ENCODE measurements at regions not wholly inside any gene's neighbourhood (a gene's known extent, or its start where the extent isn't known, plus 50 kb on each side); places are given as distances from the start of the nearest gene placed in this dataset.

DNA sequence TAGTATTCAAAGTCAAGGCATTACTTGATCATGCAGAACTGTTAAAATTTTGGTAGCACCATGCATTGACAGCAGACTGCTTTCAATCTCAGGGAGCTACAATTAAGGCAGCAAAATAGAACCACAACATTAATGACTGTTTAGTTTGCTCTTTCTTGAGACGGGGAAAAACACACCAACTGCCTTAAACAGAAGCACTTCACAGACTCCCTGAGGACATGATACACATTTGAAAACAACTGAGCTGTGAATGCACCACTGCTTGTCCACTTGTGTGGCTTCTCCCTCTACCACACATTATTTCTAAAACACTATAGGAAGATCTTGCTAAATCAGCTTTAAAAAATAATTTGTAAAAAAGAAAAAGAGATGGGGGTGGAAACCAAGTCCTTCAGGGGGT is 79.6 kb upstream of the MAST4 start:
- Mint-ChIP-seq H3K27ac (no peak overlapping the region), H3K4me3 (no peak overlapping the region), H3K4me1 (no peaks in the 10 kb centered on the region), H3K36me3 (no peaks in the 10 kb centered on the region), H3K9me3 (peaks cover 0 to 12% (median 2%) of the 10 kb centered on the region in 6 donors), H3K27me3 (ENCODE audit: low read depth in 3 of 3) (no peaks in the 10 kb centered on the region)
- DNase-seq = no peak

- Mint-ChIP-seq H3K27ac (no peak overlapping the region), H3K27me3 (ENCODE audit: low read depth in 3 of 3) (no peaks in the 10 kb centered on the region), H3K4me3 (no peak overlapping the region), H3K9me3 (peaks cover 0 to 13% (median 2%) of the 10 kb centered on the region in 6 donors), H3K36me3 (no peaks in the 10 kb centered on the region), H3K4me1 (no peaks in the 10 kb centered on the region)
- DNase-seq = no peak
Measured at GRCh38 chr5:66517351-66517750, 78.8 kb upstream of the MAST4 start.

GRCh38 chr5:66518052-66518451 is 78.1 kb upstream of the MAST4 start:
- Mint-ChIP-seq H3K4me1 (no peaks in the 10 kb centered on the region), H3K4me3 (no peak overlapping the region), H3K27ac (no peak overlapping the region), H3K36me3 (no peaks in the 10 kb centered on the region), H3K9me3 (peaks cover 0 to 13% (median 2%) of the 10 kb centered on the region in 6 donors), H3K27me3 (ENCODE audit: low read depth in 3 of 3) (no peaks in the 10 kb centered on the region)
- no peak for DNase-seq

- no peaks in the 10 kb centered on the region for H3K36me3 Mint-ChIP-seq
- H3K27ac Mint-ChIP-seq = no peak overlapping the region
- no peak overlapping the region for H3K4me3 Mint-ChIP-seq
- H3K9me3 Mint-ChIP-seq = peaks cover 0 to 13% (median 2%) of the 10 kb centered on the region in 6 donors
- no peaks in the 10 kb centered on the region for H3K27me3 Mint-ChIP-seq (ENCODE audit: low read depth in 3 of 3)
- no peak for DNase-seq
- H3K4me1 Mint-ChIP-seq = no peaks in the 10 kb centered on the region
Measured at GRCh38 chr5:66518753-66519152, 77.4 kb upstream of the MAST4 start.

- H3K4me1 Mint-ChIP-seq = no peaks in the 10 kb centered on the region
- H3K36me3 Mint-ChIP-seq = no peaks in the 10 kb centered on the region
- peaks cover 0 to 13% (median 2%) of the 10 kb centered on the region in 6 donors for H3K9me3 Mint-ChIP-seq
- H3K27ac Mint-ChIP-seq = no peak overlapping the region
- no peaks in the 10 kb centered on the region for H3K27me3 Mint-ChIP-seq (ENCODE audit: low read depth in 3 of 3)
- DNase-seq = no peak
- H3K4me3 Mint-ChIP-seq = no peak overlapping the region
Measured at GRCh38 chr5:66519626-66520025, 76.6 kb upstream of the MAST4 start.

DNA sequence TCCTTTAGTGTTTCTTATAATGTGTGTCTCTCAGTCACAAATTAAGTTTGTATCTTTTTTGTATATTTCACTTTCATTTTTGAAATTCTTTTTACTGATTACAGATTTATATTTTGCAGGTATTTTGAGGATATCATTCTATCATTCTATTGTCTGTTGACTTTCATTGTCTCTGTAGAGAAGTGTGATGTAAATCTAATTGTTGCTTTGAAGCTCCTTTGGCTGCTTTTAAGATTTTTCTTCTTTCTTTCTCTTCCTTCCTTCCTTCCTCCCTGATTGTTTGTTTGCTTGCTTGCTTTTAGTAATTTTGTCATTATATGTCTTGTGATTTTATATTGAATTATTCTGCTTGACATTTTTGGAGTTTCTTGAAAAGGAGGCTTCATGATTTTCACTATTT is 75.3 kb upstream of the MAST4 start:
- Mint-ChIP-seq H3K27ac (no peak overlapping the region), H3K36me3 (no peaks in the 10 kb centered on the region), H3K27me3 (ENCODE audit: low read depth in 3 of 3) (peaks cover 0 to 2% (median 0%) of the 10 kb centered on the region in 3 donors), H3K4me1 (no peaks in the 10 kb centered on the region), H3K4me3 (no peak overlapping the region), H3K9me3 (peaks cover 0 to 13% (median 1%) of the 10 kb centered on the region in 6 donors)
- DNase-seq = no peak

GRCh38 chr5:66527478-66528035 is 68.6 kb upstream of the MAST4 start:
- no peak for DNase-seq
- Mint-ChIP-seq H3K36me3 (no peaks in the 10 kb centered on the region), H3K4me1 (no peaks in the 10 kb centered on the region), H3K27me3 (ENCODE audit: low read depth in 3 of 3) (peaks cover 0 to 6% (median 2%) of the 10 kb centered on the region in 3 donors), H3K27ac (no peak overlapping the region), H3K9me3 (peaks cover 0 to 3% (median 0%) of the 10 kb centered on the region in 6 donors), H3K4me3 (no peak overlapping the region)

- peaks cover 0 to 3% (median 0%) of the 10 kb centered on the region in 6 donors for H3K9me3 Mint-ChIP-seq
- H3K4me3 Mint-ChIP-seq = no peak overlapping the region
- no peak overlapping the region for H3K27ac Mint-ChIP-seq
- no peak for DNase-seq
- no peaks in the 10 kb centered on the region for H3K36me3 Mint-ChIP-seq
- H3K4me1 Mint-ChIP-seq = no peaks in the 10 kb centered on the region
- H3K27me3 Mint-ChIP-seq (ENCODE audit: low read depth in 3 of 3) = peaks cover 0 to 6% (median 3%) of the 10 kb centered on the region in 3 donors
Measured at GRCh38 chr5:66529182-66529581, 67.0 kb upstream of the MAST4 start.

- Mint-ChIP-seq H3K27me3 (ENCODE audit: low read depth in 3 of 3) (peaks cover 0 to 6% (median 3%) of the 10 kb centered on the region in 3 donors), H3K9me3 (peaks cover 0 to 3% (median 0%) of the 10 kb centered on the region in 6 donors), H3K36me3 (no peaks in the 10 kb centered on the region), H3K4me3 (no peak overlapping the region), H3K4me1 (no peaks in the 10 kb centered on the region), H3K27ac (no peak overlapping the region)
- no peak for DNase-seq
Measured at GRCh38 chr5:66529704-66530103, 66.5 kb upstream of the MAST4 start.

GRCh38 chr5:66538126-66538525 is 58.1 kb upstream of the MAST4 start:
- H3K4me3 Mint-ChIP-seq = no peak overlapping the region
- no peaks in the 10 kb centered on the region for H3K36me3 Mint-ChIP-seq
- H3K4me1 Mint-ChIP-seq = no peaks in the 10 kb centered on the region
- H3K27me3 Mint-ChIP-seq (ENCODE audit: low read depth in 3 of 3) = peaks cover 0 to 2% (median 0%) of the 10 kb centered on the region in 3 donors
- no peaks in the 10 kb centered on the region for H3K9me3 Mint-ChIP-seq
- DNase-seq = no peak
- no peak overlapping the region for H3K27ac Mint-ChIP-seq

DNA sequence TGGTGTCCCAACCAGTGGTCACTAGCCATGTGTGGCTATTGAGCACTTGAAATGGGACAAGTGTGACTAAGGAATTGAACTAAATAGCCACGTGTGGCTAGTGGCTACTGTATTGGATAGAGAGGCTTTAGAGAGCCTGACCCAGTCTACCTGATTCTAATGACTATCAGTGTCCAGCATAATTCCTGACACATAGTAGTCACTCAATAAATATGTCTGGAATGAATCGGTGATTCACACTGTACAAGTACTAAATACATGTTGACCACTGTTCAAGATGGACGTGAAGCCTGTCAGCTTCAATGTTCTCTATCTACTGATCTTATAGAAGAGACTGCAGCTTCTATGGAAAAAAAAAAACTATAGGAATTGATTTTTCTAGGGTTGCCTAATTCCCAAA is 57.7 kb upstream of the MAST4 start:
- no peaks in the 10 kb centered on the region for H3K4me1 Mint-ChIP-seq
- DNase-seq = no peak
- H3K27me3 Mint-ChIP-seq (ENCODE audit: low read depth in 3 of 3) = peaks cover 0 to 2% (median 0%) of the 10 kb centered on the region in 3 donors
- H3K9me3 Mint-ChIP-seq = no peaks in the 10 kb centered on the region
- no peak overlapping the region for H3K4me3 Mint-ChIP-seq
- no peak overlapping the region for H3K27ac Mint-ChIP-seq
- H3K36me3 Mint-ChIP-seq = no peaks in the 10 kb centered on the region

- no peak overlapping the region for H3K27ac Mint-ChIP-seq
- no peak overlapping the region for H3K4me3 Mint-ChIP-seq
- no peaks in the 10 kb centered on the region for H3K36me3 Mint-ChIP-seq
- H3K9me3 Mint-ChIP-seq = peaks cover 0 to 2% (median 0%) of the 10 kb centered on the region in 6 donors
- H3K27me3 Mint-ChIP-seq (ENCODE audit: low read depth in 3 of 3) = no peaks in the 10 kb centered on the region
- no peak for DNase-seq
- H3K4me1 Mint-ChIP-seq = no peaks in the 10 kb centered on the region
Measured at GRCh38 chr5:66540078-66540477, 56.1 kb upstream of the MAST4 start.

DNA sequence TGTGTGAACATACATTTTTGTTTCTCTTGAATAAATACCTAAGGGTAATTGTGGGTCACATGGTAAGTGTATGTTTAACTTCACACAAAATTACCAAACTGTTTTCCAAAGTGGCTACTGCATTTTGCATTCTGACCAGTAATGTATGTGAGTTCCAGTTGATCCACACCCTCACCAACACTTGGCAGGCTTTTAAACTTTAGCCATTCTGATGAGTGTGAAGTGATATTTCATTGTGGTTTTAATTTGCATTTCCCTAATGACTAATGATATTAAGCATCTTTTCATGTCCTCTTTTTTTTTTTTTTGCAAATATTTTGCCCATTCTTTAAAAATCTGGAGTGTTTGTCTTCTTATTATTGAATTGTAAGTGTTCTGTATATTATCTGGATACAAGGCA is 53.5 kb upstream of the MAST4 start:
- no peak overlapping the region for H3K4me3 Mint-ChIP-seq
- no peaks in the 10 kb centered on the region for H3K4me1 Mint-ChIP-seq
- H3K36me3 Mint-ChIP-seq = no peaks in the 10 kb centered on the region
- no peaks in the 10 kb centered on the region for H3K27me3 Mint-ChIP-seq (ENCODE audit: low read depth in 3 of 3)
- H3K9me3 Mint-ChIP-seq = peaks cover 0 to 5% (median 3%) of the 10 kb centered on the region in 6 donors
- DNase-seq = no peak
- no peak overlapping the region for H3K27ac Mint-ChIP-seq
